GM12864 (cell line): ENCODE measurements at regions not wholly inside any gene's neighbourhood (a gene's known extent, or its start where the extent isn't known, plus 50 kb on each side); places are given as distances from the start of the nearest gene placed in this dataset.

ENCODE experiments used
- DNase-seq: peaks from one replicate; pipeline ENCODE4 v3.0.0-alpha.2; 2011; ENCODE audit warnings: low read depth
- H3K4me3 ChIP-seq: 2 replicates; pipeline ENCODE4 v1.5.1; 2011; ENCODE audit warnings: mild to moderate bottlenecking, low read depth, low read length, control low read depth
- CTCF ChIP-seq: IDR thresholded peaks from 2 replicates; pipeline ENCODE4 v1.5.1; 2011; ENCODE audit warnings: low read depth, mild to moderate bottlenecking, moderate library complexity, low read length, control low read depth, inconsistent platforms; ENCODE audit errors: missing control alignments

DNA sequence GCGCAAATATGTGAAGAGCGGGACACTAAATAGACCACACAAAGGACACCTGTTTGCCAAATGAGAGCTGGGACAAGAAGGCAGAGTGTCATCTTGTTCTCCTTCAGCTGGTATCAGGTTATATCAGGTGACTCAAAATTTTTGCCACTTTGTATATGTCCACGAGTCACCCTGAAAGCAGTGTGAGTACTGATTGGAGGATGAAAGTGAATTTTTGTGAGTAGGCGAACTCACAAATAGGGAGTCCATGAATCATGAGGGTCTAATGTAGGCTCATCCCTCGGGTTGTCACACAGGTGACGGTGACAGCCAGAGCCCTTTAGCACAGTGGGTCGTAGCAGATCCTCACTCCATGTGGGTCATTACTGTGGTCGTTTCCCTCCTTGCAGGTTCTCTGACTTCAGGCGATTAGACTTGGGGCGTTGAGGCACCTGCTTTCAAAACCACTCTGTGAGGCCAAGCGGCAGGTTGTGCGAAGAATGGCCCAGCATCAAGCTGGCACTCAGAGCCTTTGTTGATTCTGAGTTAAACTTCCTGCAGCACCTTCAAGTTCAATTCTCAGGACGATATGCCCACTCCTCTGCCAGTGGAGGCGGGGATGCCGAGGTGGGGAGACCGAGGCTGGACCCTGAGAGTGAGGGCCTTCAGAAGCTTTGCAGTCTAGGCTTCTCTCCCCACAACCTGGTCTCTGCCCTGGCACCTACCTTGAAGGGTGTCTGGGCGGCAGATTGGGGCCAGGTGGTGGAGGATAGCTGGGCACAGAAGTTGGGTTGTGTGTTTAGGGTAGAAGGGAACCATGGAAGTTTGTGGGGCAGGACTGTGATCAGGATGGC lies 173.8 kb downstream of the SMAD6 start:
- no peak overlapping the region for H3K4me3 ChIP-seq
- no peak for DNase-seq
- TF ChIP-seq CTCF: no peak

DNA sequence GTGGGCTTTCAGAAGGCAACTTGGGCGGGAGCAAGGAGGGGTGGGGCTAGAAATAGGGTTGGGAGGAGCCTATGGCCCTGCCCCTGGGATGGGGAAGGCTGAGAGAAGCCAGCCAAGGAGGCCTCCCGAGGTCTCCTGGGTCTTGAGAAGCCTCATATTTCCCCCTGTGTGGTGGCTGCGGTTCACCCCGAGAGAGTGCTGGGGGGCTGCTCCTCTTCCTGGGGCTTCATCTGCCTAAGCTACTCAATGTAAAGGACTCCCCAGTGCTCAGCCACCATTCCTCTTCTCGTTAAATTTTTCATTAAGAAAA lies 174.3 kb downstream of the SMAD6 start:
- DNase-seq: no peak
- no peak overlapping the region for H3K4me3 ChIP-seq
- TF ChIP-seq CTCF: no peak

- DNase-seq: no peak
- no peak for TF ChIP-seq CTCF
- no peak overlapping the region for H3K4me3 ChIP-seq
These were observed 174.9 kb downstream of the SMAD6 start for GRCh38 chr15:66876731-66877476.

DNA sequence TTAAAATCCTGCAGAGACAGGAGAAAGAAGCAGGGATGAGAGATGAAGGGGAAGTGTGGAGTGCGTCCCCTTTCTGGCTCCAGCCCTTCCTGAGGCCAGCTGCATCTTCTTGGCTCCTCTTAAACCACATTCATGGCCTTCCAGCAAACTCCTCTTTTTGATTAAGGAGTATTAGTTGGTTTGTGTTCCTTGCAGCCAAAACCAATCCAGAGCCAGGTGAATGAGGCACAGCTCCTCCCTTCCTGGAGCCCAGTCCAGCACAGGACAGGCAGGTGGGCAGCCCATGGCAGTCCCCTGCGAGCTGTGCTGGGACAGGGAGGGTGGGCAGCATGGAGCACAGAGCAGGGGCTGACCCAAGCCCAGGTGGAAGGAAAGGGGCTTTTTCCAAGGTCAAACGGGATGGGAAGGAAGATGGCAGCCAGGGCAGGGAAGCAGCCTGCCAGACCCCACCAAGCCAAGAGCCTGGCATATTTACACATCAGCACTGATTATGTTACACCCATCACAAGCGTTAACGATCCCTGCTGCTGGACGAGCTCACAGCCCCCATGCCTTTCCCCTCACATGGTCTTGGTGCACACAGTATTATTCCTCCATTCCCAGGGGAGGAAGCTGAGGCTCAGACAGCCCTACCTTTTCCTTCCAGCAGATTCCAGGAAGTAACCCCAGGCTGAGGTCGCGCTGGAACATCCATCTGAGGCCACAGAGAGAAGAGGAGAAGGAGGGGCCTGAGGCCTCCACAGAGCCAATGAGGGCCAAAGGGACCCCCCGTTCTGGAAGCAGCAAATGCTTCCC lies 175.6 kb downstream of the SMAD6 start:
- H3K4me3 ChIP-seq: no peak overlapping the region
- no peak for TF ChIP-seq CTCF
- DNase-seq: no peak

- no peak for TF ChIP-seq CTCF
- no peak overlapping the region for H3K4me3 ChIP-seq
- DNase-seq: no peak
These were observed 176.7 kb downstream of the SMAD6 start for GRCh38 chr15:66878761-66879160.

DNA sequence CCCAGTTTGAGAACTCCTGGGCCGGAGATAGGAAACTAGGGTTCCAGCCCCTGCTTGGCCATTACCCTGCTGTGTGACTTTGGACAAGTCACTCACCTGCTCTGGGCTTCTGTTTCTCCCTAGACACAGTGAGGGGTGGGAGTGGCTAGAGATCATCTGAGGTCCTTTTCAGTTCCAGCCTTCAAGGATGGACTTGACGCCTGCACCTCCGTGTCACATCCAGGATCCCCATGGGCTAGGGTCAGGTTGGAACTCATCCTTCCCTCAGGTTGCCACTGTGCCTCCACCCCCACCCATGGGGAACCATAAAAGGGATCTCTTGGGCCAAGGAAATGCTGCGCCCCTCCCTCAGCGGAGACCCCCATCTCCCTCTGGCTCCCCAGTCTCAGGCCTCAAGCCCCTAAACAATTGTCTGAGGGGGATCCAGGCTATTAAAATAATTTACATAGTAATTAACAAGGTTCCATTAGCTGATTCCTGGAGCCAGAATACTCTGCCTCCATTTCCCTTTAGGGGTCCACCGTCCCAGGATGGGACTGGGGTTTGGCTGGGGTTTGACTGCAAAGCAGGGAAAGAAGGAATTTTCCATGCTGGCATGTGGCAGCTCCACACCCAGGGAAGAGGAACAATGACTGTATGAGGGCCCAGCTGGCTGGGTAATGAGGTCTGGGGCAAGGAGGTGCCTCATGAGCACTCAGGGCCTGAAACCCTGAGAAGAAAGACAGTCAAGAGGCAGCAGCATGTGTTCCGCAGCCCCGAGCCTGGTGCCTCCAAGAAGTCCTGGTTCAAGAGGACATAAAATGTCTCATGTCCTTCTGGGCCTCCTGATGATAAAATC lies 177.7 kb downstream of the SMAD6 start:
- no peak for TF ChIP-seq CTCF
- H3K4me3 ChIP-seq: no peak overlapping the region
- no peak for DNase-seq
